CD4-positive, alpha-beta memory T cell (primary cell): ENCODE measurements at regions not wholly inside any gene's neighbourhood (a gene's known extent, or its start where the extent isn't known, plus 50 kb on each side); places are given as distances from the start of the nearest gene placed in this dataset.

ENCODE experiments used
- CTCF ChIA-PET: fragments of 350-600 bp; sonication (Branson Sonifier 250); formaldehyde crosslinking; loops from one replicate; lab custom pipeline; 2021; ENCODE audit warnings: inconsistent platforms; ENCODE audit not compliant: partially characterized antibody; lab: Charles Lee
- POLR2A ChIA-PET: fragments of 350-600 bp; sonication (Branson Sonifier 250); formaldehyde crosslinking; loops from one replicate; lab custom pipeline; 2021; ENCODE audit not compliant: partially characterized antibody; lab: Charles Lee
- DNase-seq, 5 donors: peaks; one replicate each; pipeline versions ENCODE4 v3.0.0 to v3.0.0-alpha.2; 2020 to 2022; ENCODE audit warnings: mixed read lengths in 1 of 5
- H3K27ac ChIP-seq: one replicate; pipeline ENCODE4 v1.7.0; 2013; ENCODE audit warnings: low read depth, low read length
- H3K27me3 ChIP-seq: 2 replicates; pipeline ENCODE4 v1.7.0; 2013; ENCODE audit warnings: mild to moderate bottlenecking, low read length, moderate library complexity; ENCODE audit not compliant: insufficient read depth
- H3K36me3 ChIP-seq: 2 replicates; pipeline ENCODE4 v1.7.0; 2013; ENCODE audit warnings: mild to moderate bottlenecking, low read length, moderate library complexity; ENCODE audit not compliant: insufficient read depth
- H3K4me1 ChIP-seq: 2 replicates; pipeline ENCODE4 v1.7.0; 2013; ENCODE audit warnings: mild to moderate bottlenecking, low read length, moderate library complexity; ENCODE audit not compliant: insufficient read depth
- H3K4me3 ChIP-seq, 2 donors: one replicate each; pipeline ENCODE4 v1.7.0; 2013; ENCODE audit warnings: low read length in 2 of 2, mild to moderate bottlenecking in 1 of 2
- H3K9me3 ChIP-seq, 2 donors: one replicate each; pipeline ENCODE4 v1.7.0; 2013; ENCODE audit warnings: low read length in 2 of 2, control low read depth in 1 of 2; ENCODE audit not compliant: control insufficient read depth in 1 of 2
- H3K27ac Mint-ChIP-seq, 7 donors: one replicate each; pipeline ENCODE4 v1.8.0; 2020 to 2021; ENCODE audit warnings: mixed read lengths in 7 of 7, mild to moderate bottlenecking in 6 of 7, inconsistent platforms in 3 of 7, moderate library complexity in 3 of 7
- H3K27me3 Mint-ChIP-seq, 2 donors: one replicate each; pipeline ENCODE4 v1.8.0; 2020 to 2021; ENCODE audit warnings: mixed read lengths in 2 of 2
- H3K36me3 Mint-ChIP-seq, 2 donors: one replicate each; pipeline ENCODE4 v1.8.0; 2020 to 2021; ENCODE audit warnings: mixed read lengths in 2 of 2, inconsistent platforms in 1 of 2, mild to moderate bottlenecking in 1 of 2
- H3K4me1 Mint-ChIP-seq, 4 donors: one replicate each; pipeline ENCODE4 v1.8.0; 2020 to 2021; ENCODE audit warnings: mixed read lengths in 4 of 4, mild to moderate bottlenecking in 1 of 4
- H3K4me3 Mint-ChIP-seq, 8 donors: one replicate each; pipeline ENCODE4 v1.8.0; 2020 to 2021; ENCODE audit warnings: mixed read lengths in 8 of 8, mild to moderate bottlenecking in 7 of 8, moderate library complexity in 6 of 8, inconsistent platforms in 3 of 8
- H3K9me3 Mint-ChIP-seq, 8 donors: one replicate each; pipeline ENCODE4 v1.8.0; 2020 to 2021; ENCODE audit warnings: mixed read lengths in 8 of 8, mild to moderate bottlenecking in 5 of 8, inconsistent platforms in 3 of 8, moderate library complexity in 1 of 8
- intact Hi-C: fragments of 100-400 bp; cut with micrococcal nuclease; formaldehyde crosslinking; loops from one replicate; pipeline ENCODE4 v1.15.1; 2023

DNA sequence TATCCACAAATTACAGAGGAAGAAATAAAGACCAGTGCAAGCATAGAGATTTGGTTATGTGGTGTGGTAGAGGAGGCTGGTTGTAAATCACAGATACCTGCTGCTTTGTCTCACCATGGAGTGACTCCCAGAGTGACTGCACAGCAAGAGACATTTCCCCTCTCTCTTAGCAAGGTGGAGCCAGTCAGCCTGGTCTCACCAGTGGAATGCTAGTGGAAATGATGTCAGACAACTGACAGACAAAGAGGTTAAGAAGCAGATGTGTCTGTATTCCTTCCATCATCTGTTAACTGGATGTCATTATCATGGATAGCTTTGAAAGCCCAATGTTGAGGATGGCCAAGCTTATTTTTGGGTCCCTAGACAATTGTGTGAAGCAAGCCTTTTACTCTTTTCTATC, 509.4 kb upstream of the SEMA6A start:
- Mint-ChIP-seq H3K9me3 (peaks cover 0 to 2% (median 0%) of the 10 kb centered on the region in 8 donors), H3K27me3 (no peaks in the 10 kb centered on the region), H3K27ac (no peak overlapping the region), H3K4me1 (no peaks in the 10 kb centered on the region), H3K4me3 (no peak overlapping the region), H3K36me3 (no peaks in the 10 kb centered on the region)
- POLR2A ChIA-PET, result no interaction called here
- no peaks in the 10 kb centered on the region for H3K4me1 ChIP-seq
- no peak overlapping the region for H3K27ac ChIP-seq
- CTCF ChIA-PET, result no interaction called here
- H3K27me3 ChIP-seq, result no peaks in the 10 kb centered on the region
- no peak overlapping the region for H3K4me3 ChIP-seq
- H3K9me3 ChIP-seq, result no peaks in the 10 kb centered on the region
- no peaks in the 10 kb centered on the region for H3K36me3 ChIP-seq
- intact Hi-C loops, result no loop called here
- DNase-seq, result no peak

DNA sequence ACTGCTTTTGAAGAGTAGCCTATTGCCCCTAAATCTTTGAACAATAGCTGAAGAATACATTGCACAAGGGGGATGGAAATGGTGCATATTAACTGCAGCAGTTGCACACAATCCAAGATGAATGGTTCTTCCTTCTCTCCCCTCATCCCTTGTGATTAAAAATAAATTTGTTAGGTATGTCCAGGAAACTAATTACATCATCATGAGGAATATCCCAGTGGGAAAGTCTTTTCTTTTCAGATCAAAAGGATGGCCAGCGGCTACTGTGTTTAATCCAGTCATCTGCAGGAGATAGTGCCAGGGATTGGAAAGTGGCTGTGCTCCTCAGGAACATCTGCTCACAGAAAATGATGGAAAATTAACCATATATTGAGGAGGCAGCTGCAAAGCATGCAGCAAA, 508.4 kb upstream of the SEMA6A start:
- H3K27me3 ChIP-seq, result no peaks in the 10 kb centered on the region
- CTCF ChIA-PET, result no interaction called here
- DNase-seq, result no peak
- no peaks in the 10 kb centered on the region for H3K4me1 Mint-ChIP-seq
- H3K4me3 ChIP-seq, result no peak overlapping the region
- H3K9me3 ChIP-seq, result no peaks in the 10 kb centered on the region
- no peaks in the 10 kb centered on the region for H3K4me1 ChIP-seq
- POLR2A ChIA-PET, result no interaction called here
- H3K4me3 Mint-ChIP-seq, result no peak overlapping the region
- H3K27ac Mint-ChIP-seq, result no peak overlapping the region
- peaks cover 0 to 2% (median 0%) of the 10 kb centered on the region in 8 donors for H3K9me3 Mint-ChIP-seq
- H3K36me3 Mint-ChIP-seq, result no peaks in the 10 kb centered on the region
- intact Hi-C loops, result no loop called here
- H3K27ac ChIP-seq, result no peak overlapping the region
- H3K27me3 Mint-ChIP-seq, result no peaks in the 10 kb centered on the region
- no peaks in the 10 kb centered on the region for H3K36me3 ChIP-seq

- no peaks in the 10 kb centered on the region for H3K4me1 Mint-ChIP-seq
- H3K4me3 Mint-ChIP-seq, result no peak overlapping the region
- intact Hi-C loops, result no loop called here
Measured at GRCh38 chr5:117077142-117077541, 502.5 kb upstream of the SEMA6A start.

GRCh38 chr5:117072439-117072838, 497.8 kb upstream of the SEMA6A start:
- no peaks in the 10 kb centered on the region for H3K9me3 ChIP-seq
- CTCF ChIA-PET, result no interaction called here
- H3K27ac ChIP-seq, result no peak overlapping the region
- no peak overlapping the region for H3K27ac Mint-ChIP-seq
- H3K4me1 Mint-ChIP-seq, result no peaks in the 10 kb centered on the region
- DNase-seq, result no peak
- H3K27me3 ChIP-seq, result no peaks in the 10 kb centered on the region
- no peaks in the 10 kb centered on the region for H3K27me3 Mint-ChIP-seq
- POLR2A ChIA-PET, result no interaction called here
- H3K9me3 Mint-ChIP-seq, result peaks cover 0 to 18% (median 8%) of the 10 kb centered on the region in 8 donors
- H3K36me3 Mint-ChIP-seq, result no peaks in the 10 kb centered on the region
- no peak overlapping the region for H3K4me3 ChIP-seq
- H3K4me1 ChIP-seq, result no peaks in the 10 kb centered on the region
- intact Hi-C loops, result no loop called here
- no peak overlapping the region for H3K4me3 Mint-ChIP-seq
- H3K36me3 ChIP-seq, result no peaks in the 10 kb centered on the region

More at GRCh38 chr5:117077142-117077541, 502.5 kb upstream of the SEMA6A start:
- Mint-ChIP-seq H3K9me3 (peaks cover 0 to 5% (median 0%) of the 10 kb centered on the region in 8 donors), H3K27ac (no peak overlapping the region), H3K36me3 (no peaks in the 10 kb centered on the region), H3K27me3 (no peaks in the 10 kb centered on the region)
- CTCF ChIA-PET, result no interaction called here
- H3K9me3 ChIP-seq, result no peaks in the 10 kb centered on the region
- no peak overlapping the region for H3K27ac ChIP-seq
- POLR2A ChIA-PET, result no interaction called here
- no peak for DNase-seq
- H3K4me3 ChIP-seq, result no peak overlapping the region
- H3K4me1 ChIP-seq, result no peaks in the 10 kb centered on the region
- no peaks in the 10 kb centered on the region for H3K27me3 ChIP-seq
- H3K36me3 ChIP-seq, result no peaks in the 10 kb centered on the region

- CTCF ChIA-PET, result no interaction called here
Measured at GRCh38 chr5:117065800-117066199, 491.2 kb upstream of the SEMA6A start.

DNA sequence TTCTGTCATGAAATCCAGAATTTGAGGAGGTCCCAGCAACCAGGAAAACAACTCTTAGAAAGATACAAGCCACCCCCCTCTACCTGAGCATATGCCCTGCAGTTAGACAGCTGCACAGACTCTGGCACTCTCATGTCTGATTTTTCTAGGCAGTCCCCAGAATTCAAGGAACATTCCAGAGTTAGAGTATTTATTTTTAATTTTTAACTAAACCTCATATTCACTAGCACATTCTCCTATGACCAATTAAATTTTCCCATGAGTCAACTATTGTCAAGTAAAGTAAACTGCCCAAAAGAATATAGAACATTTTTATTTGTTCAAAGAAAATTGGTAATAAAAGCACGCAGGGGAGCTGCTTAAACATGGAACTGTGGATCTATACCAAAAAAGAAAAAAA, 490.5 kb upstream of the SEMA6A start:
- Histone ChIP-seq H3K9me3 (no peaks in the 10 kb centered on the region), H3K4me1 (no peaks in the 10 kb centered on the region), H3K27me3 (no peaks in the 10 kb centered on the region), H3K27ac (no peak overlapping the region), H3K4me3 (no peak overlapping the region), H3K36me3 (no peaks in the 10 kb centered on the region)
- no peak overlapping the region for H3K27ac Mint-ChIP-seq
- no peak overlapping the region for H3K4me3 Mint-ChIP-seq
- peaks cover 0 to 7% (median 0%) of the 10 kb centered on the region in 8 donors for H3K9me3 Mint-ChIP-seq
- no peaks in the 10 kb centered on the region for H3K36me3 Mint-ChIP-seq
- intact Hi-C loops, result no loop called here
- H3K27me3 Mint-ChIP-seq, result no peaks in the 10 kb centered on the region
- H3K4me1 Mint-ChIP-seq, result no peaks in the 10 kb centered on the region
- no peak for DNase-seq
- POLR2A ChIA-PET, result no interaction called here
- CTCF ChIA-PET, result no interaction called here

More at GRCh38 chr5:117065800-117066199, 491.2 kb upstream of the SEMA6A start:
- no peak for DNase-seq
- Mint-ChIP-seq H3K27me3 (no peaks in the 10 kb centered on the region), H3K9me3 (peaks cover 0 to 7% (median 0%) of the 10 kb centered on the region in 8 donors), H3K36me3 (no peaks in the 10 kb centered on the region), H3K4me3 (no peak overlapping the region), H3K4me1 (no peaks in the 10 kb centered on the region), H3K27ac (no peak overlapping the region)
- intact Hi-C loops, result no loop called here
- Histone ChIP-seq H3K27me3 (no peaks in the 10 kb centered on the region), H3K4me3 (no peak overlapping the region), H3K36me3 (no peaks in the 10 kb centered on the region), H3K27ac (no peak overlapping the region), H3K9me3 (no peaks in the 10 kb centered on the region), H3K4me1 (no peaks in the 10 kb centered on the region)
- POLR2A ChIA-PET, result no interaction called here

DNA sequence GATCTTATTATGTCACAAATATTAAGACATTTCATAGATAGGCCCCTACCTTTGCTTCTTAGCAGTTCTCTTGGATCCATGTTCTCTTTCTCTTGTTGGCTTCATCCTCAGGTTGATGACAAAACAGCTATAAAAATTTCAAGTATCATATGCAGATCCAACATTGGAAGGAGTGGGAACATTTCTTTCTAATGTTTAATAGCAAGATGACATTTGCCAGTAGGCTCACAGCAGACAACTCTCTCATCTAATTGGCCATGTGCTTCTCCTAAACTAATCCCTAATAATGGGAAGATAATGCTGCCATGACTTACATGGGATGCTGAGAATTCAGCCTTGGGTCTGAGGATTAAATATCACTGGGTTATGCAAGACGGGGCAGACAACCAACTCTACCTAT, 485.5 kb upstream of the SEMA6A start:
- no peaks in the 10 kb centered on the region for H3K36me3 ChIP-seq
- no peaks in the 10 kb centered on the region for H3K27me3 Mint-ChIP-seq
- H3K4me3 ChIP-seq, result no peak overlapping the region
- H3K36me3 Mint-ChIP-seq, result no peaks in the 10 kb centered on the region
- intact Hi-C loops, result no loop called here
- H3K9me3 Mint-ChIP-seq, result peaks cover 0 to 3% (median 0%) of the 10 kb centered on the region in 8 donors
- H3K4me1 ChIP-seq, result no peaks in the 10 kb centered on the region
- H3K27me3 ChIP-seq, result no peaks in the 10 kb centered on the region
- no peaks in the 10 kb centered on the region for H3K9me3 ChIP-seq
- no peak overlapping the region for H3K27ac Mint-ChIP-seq
- no peak for DNase-seq
- H3K4me1 Mint-ChIP-seq, result no peaks in the 10 kb centered on the region
- H3K27ac ChIP-seq, result no peak overlapping the region
- ChIA-PET POLR2A (no interaction called here), CTCF (no interaction called here)
- H3K4me3 Mint-ChIP-seq, result no peak overlapping the region

DNA sequence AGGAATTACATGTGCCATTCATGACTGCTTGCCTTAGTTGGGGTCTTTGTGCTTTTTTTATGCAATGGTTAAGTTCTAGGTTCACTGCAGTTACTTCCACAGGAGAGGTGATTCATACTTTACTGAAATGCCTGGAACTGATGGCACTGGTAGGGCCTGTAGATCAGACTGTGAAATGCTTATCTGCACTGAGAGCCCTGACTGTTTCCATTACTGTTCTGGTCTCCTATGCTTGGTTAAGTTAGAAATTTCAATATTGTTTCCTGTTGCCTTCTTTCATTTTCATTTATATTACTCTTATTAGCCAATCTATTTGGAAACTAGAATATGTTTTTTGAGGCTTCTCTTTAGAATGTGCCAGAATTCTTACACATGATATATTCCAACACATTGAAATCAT, 484.1 kb upstream of the SEMA6A start:
- Histone ChIP-seq H3K36me3 (no peaks in the 10 kb centered on the region), H3K4me1 (no peaks in the 10 kb centered on the region), H3K9me3 (no peaks in the 10 kb centered on the region), H3K27ac (no peak overlapping the region), H3K27me3 (no peaks in the 10 kb centered on the region), H3K4me3 (no peak overlapping the region)
- H3K27ac Mint-ChIP-seq, result no peak overlapping the region
- peaks cover 0 to 3% (median 0%) of the 10 kb centered on the region in 8 donors for H3K9me3 Mint-ChIP-seq
- CTCF ChIA-PET, result no interaction called here
- no peak for DNase-seq
- intact Hi-C loops, result no loop called here
- no peaks in the 10 kb centered on the region for H3K27me3 Mint-ChIP-seq
- no peak overlapping the region for H3K4me3 Mint-ChIP-seq
- no peaks in the 10 kb centered on the region for H3K4me1 Mint-ChIP-seq
- no peaks in the 10 kb centered on the region for H3K36me3 Mint-ChIP-seq
- POLR2A ChIA-PET, result no interaction called here
